Neural progenitor cell (in vitro differentiated cells): ENCODE measurements at regions not wholly inside any gene's neighbourhood (a gene's known extent, or its start where the extent isn't known, plus 50 kb on each side); places are given as distances from the start of the nearest gene placed in this dataset.
"Not testable (repeated sequence)": the region's sequence is repeated elsewhere in the genome, so short reads cannot be mapped to it uniquely, and the experiment has no call there.

Experiments
- DNase-seq: peaks from one replicate; pipeline ENCODE4 v3.0.0-alpha.2; 2016; ENCODE audit warnings: low spot score
- H2AFZ ChIP-seq: fragments of 200-600 bp; sonication (generic); replicated peaks from 2 replicates; pipeline ENCODE4 v1.6.1; 2016; ENCODE audit warnings: antibody characterized with exemption
- H3F3A ChIP-seq: fragments of 200-600 bp; sonication (generic); 2 replicates; pipeline ENCODE4 v1.6.1; 2016; ENCODE audit warnings: antibody characterized with exemption, low read depth
- H3K27ac ChIP-seq: fragments of 200-600 bp; sonication (generic); 2 replicates; pipeline ENCODE4 v1.5.1; 2016; ENCODE audit warnings: mild to moderate bottlenecking
- H3K27me3 ChIP-seq: fragments of 200-600 bp; sonication (generic); 2 replicates; pipeline ENCODE4 v1.6.1; 2016; ENCODE audit warnings: mild to moderate bottlenecking, moderate library complexity
- H3K36me3 ChIP-seq: fragments of 200-600 bp; sonication (generic); 2 replicates; pipeline ENCODE4 v1.5.1; 2016
- H3K4me1 ChIP-seq: fragments of 200-600 bp; sonication (generic); 2 replicates; pipeline ENCODE4 v1.6.1; 2016; ENCODE audit warnings: mixed run types
- H3K4me2 ChIP-seq: fragments of 200-600 bp; sonication (generic); 2 replicates; pipeline ENCODE4 v1.6.1; 2016
- H3K4me3 ChIP-seq: fragments of 200-600 bp; sonication (generic); 2 replicates; pipeline ENCODE4 v1.5.1; 2016
- H3K79me2 ChIP-seq: fragments of 200-600 bp; sonication (generic); 2 replicates; pipeline ENCODE4 v1.6.1; 2016; ENCODE audit warnings: low read depth
- H3K9ac ChIP-seq: fragments of 200-600 bp; sonication (generic); 2 replicates; pipeline ENCODE4 v1.6.1; 2016
- H3K9me3 ChIP-seq: fragments of 200-600 bp; sonication (generic); 2 replicates; pipeline ENCODE4 v1.5.1; 2016; ENCODE audit warnings: low read depth
- H4K20me1 ChIP-seq: fragments of 200-600 bp; sonication (generic); 2 replicates; pipeline ENCODE4 v1.6.1; 2016; ENCODE audit warnings: low read depth
- H3K27ac Mint-ChIP-seq: 3 replicates; pipeline ENCODE4 v1.8.0; 2021; ENCODE audit warnings: mixed read lengths
- H3K27me3 Mint-ChIP-seq: 2 replicates; pipeline ENCODE4 v1.8.0; 2022; ENCODE audit warnings: low read depth, mild to moderate bottlenecking, inconsistent platforms, moderate library complexity, mixed read lengths; ENCODE audit not compliant: insufficient read depth
- H3K36me3 Mint-ChIP-seq: 3 replicates; pipeline ENCODE4 v1.8.0; 2021; ENCODE audit warnings: mixed read lengths
- H3K4me1 Mint-ChIP-seq: 3 replicates; pipeline ENCODE4 v1.8.0; 2021; ENCODE audit warnings: mixed read lengths
- H3K4me3 Mint-ChIP-seq: 3 replicates; pipeline ENCODE4 v1.8.0; 2021; ENCODE audit warnings: mild to moderate bottlenecking, moderate library complexity, mixed read lengths
- H3K9me3 Mint-ChIP-seq: 3 replicates; pipeline ENCODE4 v1.8.0; 2020; ENCODE audit warnings: mixed read lengths
- EZH2 ChIP-seq: fragments of 200-600 bp; sonication (generic); IDR thresholded peaks from 2 replicates; pipeline ENCODE4 v1.6.1; 2017; ENCODE audit warnings: antibody characterized with exemption, mild to moderate bottlenecking, moderate library complexity
- EZH2phosphoT487 ChIP-seq: fragments of 200-600 bp; sonication (generic); IDR thresholded peaks from 2 replicates; pipeline ENCODE4 v1.6.1; 2017; ENCODE audit warnings: antibody characterized with exemption
- TF ChIP-seq, protein P1 (sequence below): fragments of 200-600 bp; sonication (generic); IDR thresholded peaks from 2 replicates; pipeline ENCODE4 v1.5.1; 2017; ENCODE audit warnings: antibody characterized with exemption, mild to moderate bottlenecking

DNA sequence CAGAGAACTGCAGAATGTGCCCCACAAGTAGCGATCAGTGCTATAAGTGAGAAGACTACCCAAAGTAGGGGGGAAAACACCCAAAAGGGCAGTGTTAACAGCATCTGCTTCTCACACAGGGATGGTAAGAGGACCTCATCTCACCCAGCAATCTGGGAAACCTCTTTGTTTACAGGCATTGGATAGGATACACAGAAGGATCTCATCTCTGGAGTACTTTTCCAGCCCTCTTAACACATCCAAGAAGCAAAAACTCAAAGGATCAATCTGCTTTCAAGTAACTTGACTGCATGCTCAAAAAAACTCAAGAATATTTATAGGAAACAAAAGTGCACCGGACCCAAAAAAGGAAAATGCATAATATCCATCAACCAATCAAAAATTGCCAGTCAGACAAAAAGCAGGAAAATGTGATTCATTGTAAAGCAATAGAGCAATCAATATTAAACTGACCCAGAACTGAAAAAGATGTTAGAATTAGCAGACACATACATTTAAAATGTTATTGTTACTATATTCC lies 311.0 kb upstream of the CXADR start:
- Histone ChIP-seq H3K4me1 (no peaks in the 10 kb centered on the region), H3F3A (no peaks in the 10 kb centered on the region), H3K4me2 (no peak overlapping the region), H3K9ac (no peak overlapping the region), H3K27ac (no peak overlapping the region), H3K4me3 (no peak overlapping the region), H3K36me3 (no peaks in the 10 kb centered on the region), H3K79me2 (no peaks in the 10 kb centered on the region), H3K27me3 (no peaks in the 10 kb centered on the region), H2AFZ (no peak overlapping the region), H4K20me1 (no peaks in the 10 kb centered on the region), H3K9me3 (no peaks in the 10 kb centered on the region)
- Mint-ChIP-seq H3K9me3 (no peaks in the 10 kb centered on the region), H3K36me3 (no peaks in the 10 kb centered on the region), H3K27me3 (no peaks in the 10 kb centered on the region), H3K27ac (no peak overlapping the region), H3K4me3 (no peak overlapping the region), H3K4me1 (no peaks in the 10 kb centered on the region)
- DNase-seq: no peak
- TF ChIP-seq, protein P1, sequence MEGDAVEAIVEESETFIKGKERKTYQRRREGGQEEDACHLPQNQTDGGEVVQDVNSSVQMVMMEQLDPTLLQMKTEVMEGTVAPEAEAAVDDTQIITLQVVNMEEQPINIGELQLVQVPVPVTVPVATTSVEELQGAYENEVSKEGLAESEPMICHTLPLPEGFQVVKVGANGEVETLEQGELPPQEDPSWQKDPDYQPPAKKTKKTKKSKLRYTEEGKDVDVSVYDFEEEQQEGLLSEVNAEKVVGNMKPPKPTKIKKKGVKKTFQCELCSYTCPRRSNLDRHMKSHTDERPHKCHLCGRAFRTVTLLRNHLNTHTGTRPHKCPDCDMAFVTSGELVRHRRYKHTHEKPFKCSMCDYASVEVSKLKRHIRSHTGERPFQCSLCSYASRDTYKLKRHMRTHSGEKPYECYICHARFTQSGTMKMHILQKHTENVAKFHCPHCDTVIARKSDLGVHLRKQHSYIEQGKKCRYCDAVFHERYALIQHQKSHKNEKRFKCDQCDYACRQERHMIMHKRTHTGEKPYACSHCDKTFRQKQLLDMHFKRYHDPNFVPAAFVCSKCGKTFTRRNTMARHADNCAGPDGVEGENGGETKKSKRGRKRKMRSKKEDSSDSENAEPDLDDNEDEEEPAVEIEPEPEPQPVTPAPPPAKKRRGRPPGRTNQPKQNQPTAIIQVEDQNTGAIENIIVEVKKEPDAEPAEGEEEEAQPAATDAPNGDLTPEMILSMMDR: no peak
- TF ChIP-seq EZH2phosphoT487 (no peak), EZH2 (no peak)

DNA sequence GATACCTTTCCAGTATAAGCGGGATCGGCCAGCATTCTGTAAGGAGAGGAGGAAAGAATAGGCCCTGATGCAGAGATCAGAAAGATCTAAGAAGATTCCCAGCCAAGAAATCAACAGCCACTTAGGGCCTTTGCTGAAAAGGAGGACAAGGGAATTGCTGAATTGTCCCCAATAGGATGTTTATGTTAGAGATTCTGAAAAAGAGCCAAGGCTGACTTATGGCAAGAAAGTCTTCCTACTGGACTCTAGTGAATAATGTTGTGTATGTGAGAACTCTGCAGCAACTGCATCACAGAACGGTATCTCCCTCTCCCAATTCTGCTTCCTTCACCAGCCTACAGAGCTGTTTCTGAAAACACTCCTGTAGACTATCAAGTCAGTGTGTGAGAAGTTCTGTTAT lies 298.0 kb upstream of the CXADR start:
- Histone ChIP-seq H4K20me1 (no peaks in the 10 kb centered on the region), H3F3A (no peaks in the 10 kb centered on the region), H3K36me3 (no peaks in the 10 kb centered on the region), H3K4me2 (no peak overlapping the region), H3K79me2 (no peaks in the 10 kb centered on the region), H3K4me3 (no peak overlapping the region), H3K27me3 (no peaks in the 10 kb centered on the region), H2AFZ (peak overlapping the region; percentile 85), H3K9me3 (no peaks in the 10 kb centered on the region), H3K9ac (no peak overlapping the region), H3K27ac (no peak overlapping the region), H3K4me1 (no peaks in the 10 kb centered on the region)
- Mint-ChIP-seq H3K27me3 (no peaks in the 10 kb centered on the region), H3K4me1 (no peaks in the 10 kb centered on the region), H3K36me3 (no peaks in the 10 kb centered on the region), H3K4me3 (no peak overlapping the region), H3K9me3 (no peaks in the 10 kb centered on the region), H3K27ac (no peak overlapping the region)
- TF ChIP-seq, protein P1: no peak
- TF ChIP-seq EZH2phosphoT487: no peak
- TF ChIP-seq EZH2: no peak
- no peak for DNase-seq

DNA sequence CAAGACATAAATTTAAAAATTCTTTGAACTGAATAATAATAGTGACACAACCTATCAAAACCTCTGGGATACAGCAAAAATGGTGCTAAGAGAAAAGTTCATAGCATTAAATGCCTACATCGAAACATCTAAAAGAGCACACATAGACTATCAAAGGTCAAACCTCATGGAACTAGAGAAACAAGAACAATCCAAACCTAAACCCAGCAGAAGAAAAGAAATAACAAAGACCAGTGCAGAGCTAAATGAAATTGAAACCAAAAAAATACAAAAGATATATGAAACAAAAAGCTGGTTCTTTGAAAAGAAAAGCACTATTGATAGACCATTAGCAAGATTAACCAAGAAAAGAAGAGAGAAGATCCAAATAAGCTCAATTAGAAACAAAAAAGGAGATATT lies 293.8 kb upstream of the CXADR start:
- not testable (repeated sequence) for H3K4me1 ChIP-seq, H3K9me3 ChIP-seq, H3K27me3 ChIP-seq, H3K4me2 ChIP-seq, DNase-seq, H3K9me3 Mint-ChIP-seq, H3K79me2 ChIP-seq, H3K36me3 ChIP-seq, H4K20me1 ChIP-seq, H3K27ac Mint-ChIP-seq, H3K36me3 Mint-ChIP-seq, H3F3A ChIP-seq, H3K4me3 ChIP-seq, H2AFZ ChIP-seq, H3K27ac ChIP-seq, H3K9ac ChIP-seq, H3K27me3 Mint-ChIP-seq, H3K4me3 Mint-ChIP-seq, H3K4me1 Mint-ChIP-seq

DNA sequence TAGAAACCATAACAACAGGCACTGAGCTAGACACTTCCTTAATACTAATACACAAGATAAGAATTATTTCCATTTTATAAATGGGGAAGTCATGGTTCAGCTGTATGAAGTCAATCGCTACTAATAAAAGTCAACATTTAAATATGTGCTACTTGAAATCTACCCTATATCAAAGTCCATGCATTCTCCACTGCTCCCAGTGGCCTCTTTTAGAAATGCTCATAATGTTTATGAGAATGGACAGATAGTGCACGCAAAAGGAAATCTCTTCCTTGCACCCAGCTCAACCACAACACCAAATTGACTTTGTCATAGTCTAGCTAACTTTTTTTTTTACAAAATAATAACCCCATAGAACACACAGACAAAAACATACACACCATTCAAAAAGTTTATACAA lies 281.7 kb upstream of the CXADR start:
- H3K27me3 Mint-ChIP-seq: no peaks in the 10 kb centered on the region
- H3K4me3 Mint-ChIP-seq: no peak overlapping the region
- Histone ChIP-seq H3K9me3 (no peaks in the 10 kb centered on the region), H3F3A (no peaks in the 10 kb centered on the region), H3K4me1 (no peaks in the 10 kb centered on the region), H3K4me2 (no peak overlapping the region), H3K27ac (no peak overlapping the region), H3K4me3 (no peak overlapping the region), H3K27me3 (no peaks in the 10 kb centered on the region), H4K20me1 (no peaks in the 10 kb centered on the region), H2AFZ (no peak overlapping the region), H3K79me2 (no peaks in the 10 kb centered on the region), H3K9ac (no peak overlapping the region), H3K36me3 (no peaks in the 10 kb centered on the region)
- no peak for DNase-seq
- no peaks in the 10 kb centered on the region for H3K36me3 Mint-ChIP-seq
- no peak overlapping the region for H3K27ac Mint-ChIP-seq
- peaks cover 16% of the 10 kb centered on the region for H3K9me3 Mint-ChIP-seq
- TF ChIP-seq, protein P1: no peak
- no peak for TF ChIP-seq EZH2phosphoT487
- no peaks in the 10 kb centered on the region for H3K4me1 Mint-ChIP-seq
